ENCODE measurements at regions not wholly inside any gene's neighbourhood (a gene's known extent, or its start where the extent isn't known, plus 50 kb on each side); places are given as distances from the start of the nearest gene placed in this dataset.

GRCh38 chrX:1075741-1076140, 136.7 kb downstream of the CRLF2 start:
- intact Hi-C loops (cut with micrococcal nuclease), result no loop called here
- Histone ChIP-seq H3K4me2 (ENCODE audit: insufficient read depth, low read length) (no peak overlapping the region), H3K27ac (ENCODE audit: extremely low read depth, low read depth, low read length) (no peak overlapping the region), H3K9ac (ENCODE audit: insufficient read depth in 1 of 2, low read depth in 2 of 2, low read length in 2 of 2) (no peak overlapping the region), H3K36me3 (ENCODE audit: control insufficient read depth, insufficient read depth, low read length) (no peaks in the 10 kb centered on the region), H3K27me3 (ENCODE audit: control insufficient read depth in 2 of 2, insufficient read depth in 2 of 2, low read length in 2 of 2) (peaks cover 0 to 11% of the 10 kb centered on the region in 2 experiments; a peak in 1 of 5 replicates), H3K9me1 (ENCODE audit: control insufficient read depth, insufficient read depth, low read length) (no peaks in the 10 kb centered on the region), H3K4me1 (replicated peaks in 1 of 2; ENCODE audit: control insufficient read depth in 2 of 2, insufficient read depth in 2 of 2, low read length in 2 of 2) (no peaks in the 10 kb centered on the region), H3K9me3 (replicated peaks; ENCODE audit: control insufficient read depth, insufficient read depth, low read depth, low read length) (no peaks in the 10 kb centered on the region), H3K4me3 (no peak overlapping the region), H2AFZ (ENCODE audit: low read depth, low read length) (no peak overlapping the region), H4K20me1 (replicated peaks; ENCODE audit: control insufficient read depth, insufficient read depth, low read length) (no peaks in the 10 kb centered on the region), H3K79me2 (ENCODE audit: control insufficient read depth, insufficient read depth, low read length) (no peaks in the 10 kb centered on the region)
- no peak for DNase-seq (ENCODE audit: extremely low read depth in 1 of 4, low spot score in 3 of 4)
- BruUV-seq (replicated peaks), result no TSS peak
- FAIRE-seq, result no peak
- 7% methylated on average over 4 of the region's 7 CpGs for WGBS (ENCODE audit: insufficient coverage, low coverage, missing lambda C conversion rate)
- POLR2A ChIA-PET, result no interaction called here
- in situ Hi-C loops (cut with MboI), result no loop called here
- CTCF ChIA-PET (ENCODE audit: low intra/inter-chr PET ratio), result no interaction called here
- TF ChIP-seq ZNF146 (CRISPR knock-in tag; IDR thresholded peaks at IDR 0.05; ENCODE audit: unreplicated experiment) (peak; percentile 82), SRF (CRISPR knock-in tag; IDR thresholded peaks at IDR 0.05) (no peak)
- ATAC-seq, result no peak

- POLR2A ChIA-PET, result no interaction called here
- CTCF ChIA-PET (ENCODE audit: low intra/inter-chr PET ratio), result no interaction called here
- Histone ChIP-seq H3K79me2 (ENCODE audit: control insufficient read depth, insufficient read depth, low read length) (no peaks in the 10 kb centered on the region), H3K9ac (ENCODE audit: insufficient read depth in 1 of 2, low read depth in 2 of 2, low read length in 2 of 2) (no peak overlapping the region), H3K27me3 (ENCODE audit: control insufficient read depth in 2 of 2, insufficient read depth in 2 of 2, low read length in 2 of 2) (peaks cover 0 to 11% of the 10 kb centered on the region in 2 experiments; a peak in 1 of 5 replicates), H3K4me3 (no peak overlapping the region), H2AFZ (ENCODE audit: low read depth, low read length) (no peak overlapping the region), H3K4me2 (ENCODE audit: insufficient read depth, low read length) (no peak overlapping the region), H3K9me3 (replicated peaks; ENCODE audit: control insufficient read depth, insufficient read depth, low read depth, low read length) (no peaks in the 10 kb centered on the region), H3K27ac (ENCODE audit: extremely low read depth, low read depth, low read length) (no peak overlapping the region), H4K20me1 (replicated peaks; ENCODE audit: control insufficient read depth, insufficient read depth, low read length) (no peaks in the 10 kb centered on the region), H3K9me1 (ENCODE audit: control insufficient read depth, insufficient read depth, low read length) (no peaks in the 10 kb centered on the region), H3K36me3 (ENCODE audit: control insufficient read depth, insufficient read depth, low read length) (no peaks in the 10 kb centered on the region), H3K4me1 (replicated peaks in 1 of 2; ENCODE audit: control insufficient read depth in 2 of 2, insufficient read depth in 2 of 2, low read length in 2 of 2) (no peaks in the 10 kb centered on the region)
- TF ChIP-seq TCF7L2 (IDR thresholded peaks at IDR 0.05; ENCODE audit: low read depth, low read length) (no peak), STAT6 (CRISPR knock-in tag; IDR thresholded peaks at IDR 0.05) (no peak), JUNB (CRISPR knock-in tag; conservative IDR thresholded peaks at IDR 0.05) (no peak), RHOXF2B (CRISPR knock-in tag; conservative IDR thresholded peaks at IDR 0.05) (no peak)
- intact Hi-C loops (cut with micrococcal nuclease), result no loop called here
- FAIRE-seq (no peak), DNase-seq (ENCODE audit: extremely low read depth in 1 of 4, low spot score in 3 of 4) (no peak), ATAC-seq (no peak)
- in situ Hi-C loops (cut with MboI), result no loop called here
- WGBS (ENCODE audit: insufficient coverage, low coverage, missing lambda C conversion rate), result 0% methylated on average over 3 of the region's 7 CpGs
- no TSS peak for BruUV-seq (replicated peaks)
These were observed 137.3 kb downstream of the CRLF2 start for GRCh38 chrX:1075156-1075555.
